Chondrocyte (in vitro differentiated cells): ENCODE measurements at regions not wholly inside any gene's neighbourhood (a gene's known extent, or its start where the extent isn't known, plus 50 kb on each side); places are given as distances from the start of the nearest gene placed in this dataset.

Source experiments
- DNase-seq: peaks from one replicate; pipeline ENCODE4 v3.0.0; 2021; ENCODE audit warnings: mixed read lengths, low spot score
- H3K27ac Mint-ChIP-seq: one replicate; pipeline ENCODE4 v1.8.0; 2021; ENCODE audit warnings: mild to moderate bottlenecking, moderate library complexity, mixed read lengths; ENCODE audit not compliant: unreplicated experiment
- H3K27me3 Mint-ChIP-seq: 2 replicates; pipeline ENCODE4 v1.8.0; 2021; ENCODE audit warnings: low read depth, mixed read lengths
- H3K36me3 Mint-ChIP-seq: 2 replicates; pipeline ENCODE4 v1.8.0; 2021; ENCODE audit warnings: low read depth, mixed read lengths
- H3K4me1 Mint-ChIP-seq: 2 replicates; pipeline ENCODE4 v1.8.0; 2021; ENCODE audit warnings: low read depth, mild to moderate bottlenecking, mixed read lengths
- H3K4me3 Mint-ChIP-seq: one replicate; pipeline ENCODE4 v1.8.0; 2021; ENCODE audit warnings: mild to moderate bottlenecking, moderate library complexity, mixed read lengths; ENCODE audit not compliant: unreplicated experiment
- H3K9me3 Mint-ChIP-seq: 2 replicates; pipeline ENCODE4 v1.8.0; 2021; ENCODE audit warnings: low read depth, mixed read lengths
- TF ChIP-seq, protein P1 (sequence below): fragments of 200-600 bp; sonication (generic); IDR thresholded peaks from 2 replicates; pipeline ENCODE4 v1.5.0; 2021; ENCODE audit warnings: antibody characterized with exemption, mild to moderate bottlenecking, moderate library complexity

- H3K27ac Mint-ChIP-seq: no peak overlapping the region
- DNase-seq: no peak
- peaks cover 49% of the 10 kb centered on the region for H3K4me1 Mint-ChIP-seq
- no peaks in the 10 kb centered on the region for H3K36me3 Mint-ChIP-seq
- no peaks in the 10 kb centered on the region for H3K9me3 Mint-ChIP-seq
- H3K27me3 Mint-ChIP-seq: no peaks in the 10 kb centered on the region
- TF ChIP-seq, protein P1, sequence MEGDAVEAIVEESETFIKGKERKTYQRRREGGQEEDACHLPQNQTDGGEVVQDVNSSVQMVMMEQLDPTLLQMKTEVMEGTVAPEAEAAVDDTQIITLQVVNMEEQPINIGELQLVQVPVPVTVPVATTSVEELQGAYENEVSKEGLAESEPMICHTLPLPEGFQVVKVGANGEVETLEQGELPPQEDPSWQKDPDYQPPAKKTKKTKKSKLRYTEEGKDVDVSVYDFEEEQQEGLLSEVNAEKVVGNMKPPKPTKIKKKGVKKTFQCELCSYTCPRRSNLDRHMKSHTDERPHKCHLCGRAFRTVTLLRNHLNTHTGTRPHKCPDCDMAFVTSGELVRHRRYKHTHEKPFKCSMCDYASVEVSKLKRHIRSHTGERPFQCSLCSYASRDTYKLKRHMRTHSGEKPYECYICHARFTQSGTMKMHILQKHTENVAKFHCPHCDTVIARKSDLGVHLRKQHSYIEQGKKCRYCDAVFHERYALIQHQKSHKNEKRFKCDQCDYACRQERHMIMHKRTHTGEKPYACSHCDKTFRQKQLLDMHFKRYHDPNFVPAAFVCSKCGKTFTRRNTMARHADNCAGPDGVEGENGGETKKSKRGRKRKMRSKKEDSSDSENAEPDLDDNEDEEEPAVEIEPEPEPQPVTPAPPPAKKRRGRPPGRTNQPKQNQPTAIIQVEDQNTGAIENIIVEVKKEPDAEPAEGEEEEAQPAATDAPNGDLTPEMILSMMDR: no peak
- H3K4me3 Mint-ChIP-seq: no peak overlapping the region
Observed at GRCh38 chr6:80460257-80460865, 353.9 kb downstream of the BCKDHB start.

GRCh38 chr6:80457439-80457933 lies 351.0 kb downstream of the BCKDHB start:
- Mint-ChIP-seq H3K4me1 (peaks cover 65% of the 10 kb centered on the region), H3K9me3 (peaks cover 3% of the 10 kb centered on the region), H3K36me3 (no peaks in the 10 kb centered on the region), H3K4me3 (no peak overlapping the region), H3K27ac (peak overlapping the region; percentile 49), H3K27me3 (no peaks in the 10 kb centered on the region)
- TF ChIP-seq, protein P1: peak; percentile 28
- no peak for DNase-seq

- no peak for DNase-seq
- H3K36me3 Mint-ChIP-seq: no peaks in the 10 kb centered on the region
- peak overlapping the region; percentile 49 for H3K27ac Mint-ChIP-seq
- no peak overlapping the region for H3K4me3 Mint-ChIP-seq
- TF ChIP-seq, protein P1: no peak
- peaks cover 3% of the 10 kb centered on the region for H3K9me3 Mint-ChIP-seq
- no peaks in the 10 kb centered on the region for H3K27me3 Mint-ChIP-seq
- peaks cover 65% of the 10 kb centered on the region for H3K4me1 Mint-ChIP-seq
Observed at GRCh38 chr6:80456724-80457438, 350.4 kb downstream of the BCKDHB start.

GRCh38 chr6:80454661-80455365 lies 348.3 kb downstream of the BCKDHB start:
- H3K36me3 Mint-ChIP-seq: no peaks in the 10 kb centered on the region
- no peaks in the 10 kb centered on the region for H3K27me3 Mint-ChIP-seq
- no peak for DNase-seq
- peaks cover 3% of the 10 kb centered on the region for H3K9me3 Mint-ChIP-seq
- no peak overlapping the region for H3K4me3 Mint-ChIP-seq
- TF ChIP-seq, protein P1: no peak
- H3K4me1 Mint-ChIP-seq: peaks cover 53% of the 10 kb centered on the region
- H3K27ac Mint-ChIP-seq: peak overlapping the region; percentile 43

GRCh38 chr6:80454197-80454596 lies 347.7 kb downstream of the BCKDHB start:
- Mint-ChIP-seq H3K27me3 (no peaks in the 10 kb centered on the region), H3K4me3 (no peak overlapping the region), H3K36me3 (no peaks in the 10 kb centered on the region), H3K9me3 (peaks cover 3% of the 10 kb centered on the region), H3K4me1 (peaks cover 52% of the 10 kb centered on the region), H3K27ac (no peak overlapping the region)
- TF ChIP-seq, protein P1: no peak
- DNase-seq: no peak
